PFSK-1 (cell line): ENCODE measurements at regions not wholly inside any gene's neighbourhood (a gene's known extent, or its start where the extent isn't known, plus 50 kb on each side); places are given as distances from the start of the nearest gene placed in this dataset.

Experiments used
- FOXP2 ChIP-seq: optimal IDR thresholded peaks from 2 replicates; pipeline ENCODE3; 2011; ENCODE audit warnings: borderline replicate concordance, control low read depth, inconsistent platforms; ENCODE audit not compliant: insufficient read depth; ENCODE audit errors: extremely low read length, extremely low read depth
- POLR2AphosphoS5 ChIP-seq: IDR thresholded peaks from 2 replicates; pipeline ENCODE4 v1.6.1; 2012; ENCODE audit warnings: low read depth, mild to moderate bottlenecking, control low read depth, low read length, moderate library complexity
- REST ChIP-seq, 2 experiments: IDR thresholded peaks; 2 replicates each; pipeline versions ENCODE4 v1.6.1 to v1.8.0; 2011 to 2012; ENCODE audit warnings: low read depth in 2 of 2, low read length in 2 of 2, control low read depth in 1 of 2, inconsistent platforms in 1 of 2, mild to moderate bottlenecking in 1 of 2, moderate library complexity in 1 of 2; ENCODE audit not compliant: insufficient read depth in 1 of 2
- SIN3A ChIP-seq: IDR thresholded peaks from 2 replicates; pipeline ENCODE4 v1.6.1; 2012; ENCODE audit warnings: mild to moderate bottlenecking, low read length, moderate library complexity, borderline replicate concordance; ENCODE audit not compliant: insufficient read depth
- TAF1 ChIP-seq: IDR thresholded peaks from 2 replicates; pipeline ENCODE4 v1.6.1; 2012; ENCODE audit warnings: low read length, control low read depth, borderline replicate concordance; ENCODE audit not compliant: insufficient read depth

DNA sequence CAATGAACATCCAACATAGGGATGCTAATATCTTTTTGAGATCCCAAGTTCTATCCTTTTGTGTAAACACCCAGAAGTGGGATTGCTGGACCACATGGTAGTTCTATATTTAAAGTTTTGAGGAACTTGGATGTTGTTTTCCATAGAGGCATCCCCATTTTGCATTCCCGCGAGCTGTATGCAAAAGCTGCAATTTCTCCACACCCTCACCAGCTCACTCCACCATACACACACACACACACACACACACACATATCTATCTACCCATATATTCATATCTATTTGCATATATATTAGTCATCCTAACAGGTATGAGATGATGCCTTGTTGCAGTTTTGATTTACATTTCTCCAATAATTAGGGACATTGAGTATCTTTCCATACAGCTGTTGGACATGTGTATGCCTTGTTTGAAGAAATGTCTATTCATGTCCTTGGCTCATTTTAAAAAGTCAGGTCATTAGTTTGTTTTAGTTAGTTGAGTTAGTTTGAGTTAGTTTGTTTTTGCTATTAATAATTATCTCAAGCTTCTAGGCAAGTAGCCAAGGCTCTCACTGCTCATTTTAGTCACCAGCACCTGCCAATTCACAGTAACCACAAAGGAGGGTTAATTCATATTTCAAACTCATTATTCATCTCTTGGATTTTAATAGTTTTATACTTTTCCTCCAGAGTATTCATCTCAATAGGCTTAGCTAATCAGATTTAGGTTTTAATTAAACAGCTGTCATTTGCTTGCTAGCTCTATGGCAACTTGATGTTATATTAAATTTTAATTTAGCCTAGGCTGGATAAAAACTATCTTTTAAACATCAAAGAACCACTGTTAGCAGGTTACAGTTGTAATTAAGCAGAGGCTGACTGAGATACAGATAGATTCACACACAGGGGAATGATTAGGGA is 1435.9 kb upstream of the TMEM132C start:
- TF ChIP-seq FOXP2 (no peak), SIN3A (no peak), REST (IDR thresholded peaks at IDR 0.05; ENCODE audit: insufficient read depth in 1 of 2, low read depth in 2 of 2, low read length in 2 of 2) (no peak), POLR2AphosphoS5 (no peak), TAF1 (no peak)

DNA sequence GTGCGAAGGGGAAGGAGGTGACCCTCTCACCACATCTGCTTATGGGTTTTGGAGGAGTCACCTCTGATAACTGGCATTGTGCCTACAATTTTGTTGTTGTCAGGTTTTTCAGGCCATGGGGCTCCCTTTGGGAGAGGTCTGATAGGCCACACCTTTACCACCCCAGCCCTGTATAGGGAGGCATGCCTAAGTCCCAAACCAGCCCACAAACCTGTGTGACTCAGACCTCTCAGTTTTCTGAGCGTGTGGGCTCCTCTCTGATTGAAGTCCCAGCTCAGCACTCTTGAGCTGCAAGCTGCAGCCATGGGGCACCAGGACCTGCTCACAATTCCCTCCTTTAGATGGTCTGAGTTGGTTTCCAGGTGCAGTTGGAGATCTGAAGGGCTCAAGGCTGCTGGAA is 1429.3 kb upstream of the TMEM132C start:
- no peak for TF ChIP-seq POLR2AphosphoS5
- TF ChIP-seq TAF1: no peak
- no peak for TF ChIP-seq REST (IDR thresholded peaks at IDR 0.05; ENCODE audit: insufficient read depth in 1 of 2, low read depth in 2 of 2, low read length in 2 of 2)
- no peak for TF ChIP-seq SIN3A
- no peak for TF ChIP-seq FOXP2

GRCh38 chr12:126843915-126844669 is 1422.9 kb upstream of the TMEM132C start:
- TF ChIP-seq SIN3A (no peak), TAF1 (no peak), POLR2AphosphoS5 (no peak), REST (IDR thresholded peaks at IDR 0.05; ENCODE audit: insufficient read depth in 1 of 2, low read depth in 2 of 2, low read length in 2 of 2) (no peak), FOXP2 (no peak)

DNA sequence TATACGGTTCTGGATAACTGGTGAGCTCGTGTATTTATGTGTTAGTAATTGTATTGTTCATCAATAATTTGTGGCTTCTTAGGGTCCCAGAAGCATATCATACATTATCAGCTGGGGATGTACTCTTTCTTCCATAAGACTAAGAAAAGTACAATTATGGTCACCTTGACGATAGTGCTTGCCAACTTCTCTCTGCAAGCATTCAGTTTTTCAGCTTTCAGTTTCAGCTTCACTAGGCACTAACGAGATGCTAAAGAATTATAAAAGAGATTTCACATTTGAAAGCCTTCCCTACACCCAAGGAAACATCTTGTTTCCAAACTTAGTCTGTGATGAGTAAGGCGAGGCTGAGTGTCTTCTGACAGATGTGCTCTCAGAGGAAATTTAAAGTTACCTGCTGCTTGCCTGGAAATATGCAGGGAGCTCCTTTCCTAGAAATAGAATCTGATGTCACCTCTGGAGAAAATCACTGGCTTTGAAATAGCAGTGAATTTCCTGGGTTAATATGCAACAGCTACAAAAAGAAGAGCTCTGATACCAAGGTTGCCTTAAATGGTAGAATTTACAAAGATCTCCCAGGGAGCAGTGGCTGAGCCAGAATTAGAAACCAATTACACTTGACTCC is 1419.9 kb upstream of the TMEM132C start:
- TF ChIP-seq REST (IDR thresholded peaks at IDR 0.05; ENCODE audit: insufficient read depth in 1 of 2, low read depth in 2 of 2, low read length in 2 of 2): no peak
- TF ChIP-seq POLR2AphosphoS5: no peak
- no peak for TF ChIP-seq SIN3A
- no peak for TF ChIP-seq FOXP2
- TF ChIP-seq TAF1: no peak
